ENCODE measurements at regions not wholly inside any gene's neighbourhood (a gene's known extent, or its start where the extent isn't known, plus 50 kb on each side); places are given as distances from the start of the nearest gene placed in this dataset.
"Not testable (repeated sequence)": the region's sequence is repeated elsewhere in the genome, so short reads cannot be mapped to it uniquely, and the experiment has no call there.

DNA sequence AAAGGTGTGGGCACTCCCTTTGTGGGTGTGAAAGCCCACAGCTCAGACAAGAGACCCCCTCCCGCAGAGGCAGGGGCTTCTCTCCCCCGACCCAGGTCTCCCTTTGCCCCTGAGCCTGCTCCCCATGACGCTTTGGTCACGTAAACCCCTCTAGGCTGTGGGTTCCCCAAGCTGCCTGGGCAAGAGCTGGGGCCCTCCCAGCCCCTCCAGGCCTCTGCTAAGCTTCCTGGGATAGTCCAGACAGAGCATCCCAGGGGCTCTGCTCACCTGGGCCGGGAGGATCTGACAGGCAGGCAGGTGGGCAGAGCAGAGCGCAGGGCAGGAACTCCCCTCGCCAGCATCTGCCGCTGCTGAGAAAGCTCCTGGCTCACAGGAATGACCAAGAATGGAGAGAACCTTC is 177.3 kb downstream of the BANP start:
- no peaks in the 10 kb centered on the region for H3K27me3 ChIP-seq
- ATAC-seq (no peak), DNase-seq (no peak)
- no peaks in the 10 kb centered on the region for H3K9me3 ChIP-seq
- TF ChIP-seq POLR2A (IDR thresholded peaks at IDR 0.05) (no peak), CTCF (IDR thresholded peaks at IDR 0.05) (no peak)
- WGBS, 2 donors = 68 to 70% methylated on average over 8 of the region's 8 CpGs
- no peaks in the 10 kb centered on the region for H3K4me1 ChIP-seq
- H3K27ac ChIP-seq = no peak overlapping the region
- no peaks in the 10 kb centered on the region for H3K36me3 ChIP-seq (replicated peaks in 1 of 2; ENCODE audit: insufficient read depth in 1 of 2, low read depth in 2 of 2)
- intact Hi-C loops (cut with DNase I) = no loop called here
- no peak overlapping the region for H3K4me3 ChIP-seq

- H3K4me3 ChIP-seq; H3K36me3 ChIP-seq (replicated peaks in 1 of 2; ENCODE audit: insufficient read depth in 1 of 2, low read depth in 2 of 2); H3K4me1 ChIP-seq; H3K9me3 ChIP-seq; ATAC-seq; DNase-seq; H3K27ac ChIP-seq; intact Hi-C loops (cut with DNase I); H3K27me3 ChIP-seq: not testable (repeated sequence)
- WGBS, 2 donors = 46 to 56% methylated on average over 13 of the region's 13 CpGs
Measured at GRCh38 chr16:88129133-88129532, 177.9 kb downstream of the BANP start.

DNA sequence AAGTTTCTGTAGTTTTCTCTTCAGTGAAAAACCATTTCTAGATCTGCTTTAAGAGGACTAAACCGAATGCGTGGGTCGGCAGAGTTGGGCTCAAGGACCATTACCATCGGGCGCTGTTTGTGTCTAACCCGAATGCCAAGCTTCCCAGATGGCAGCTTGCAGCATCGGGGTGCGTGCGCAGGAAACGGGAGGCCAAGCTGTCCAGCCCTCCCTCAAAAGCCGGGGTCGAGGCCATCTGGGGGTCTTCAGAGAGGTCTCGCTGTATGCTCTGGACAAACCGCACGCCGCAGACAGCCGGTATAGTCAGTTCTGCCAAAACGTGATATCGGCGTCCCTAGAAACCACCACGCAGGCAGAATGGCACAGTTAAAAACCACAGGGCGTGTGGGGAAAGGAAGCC is 178.8 kb downstream of the BANP start:
- no peak overlapping the region for H3K27ac ChIP-seq
- DNase-seq = no peak

DNA sequence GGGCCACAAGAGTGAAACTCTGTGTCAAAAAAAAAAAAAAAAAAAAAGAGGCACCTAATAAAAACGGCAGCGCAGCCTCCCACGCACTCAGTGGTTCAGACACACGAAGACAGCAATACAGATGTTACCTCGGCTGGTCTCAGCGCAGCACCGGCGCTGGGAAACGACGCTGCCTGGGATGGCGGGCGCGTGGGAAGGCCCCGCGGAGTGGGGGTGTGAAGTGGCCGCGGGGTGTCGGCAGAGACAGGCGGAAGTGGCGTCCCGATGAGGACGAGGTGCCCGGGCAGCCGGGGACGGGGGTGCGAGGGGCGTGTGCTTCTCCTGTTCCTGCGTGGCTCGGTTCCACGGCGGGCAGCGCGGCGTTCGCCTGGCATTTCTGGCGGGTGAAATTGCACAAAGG is 179.4 kb downstream of the BANP start:
- no peaks in the 10 kb centered on the region for H3K36me3 ChIP-seq (replicated peaks in 1 of 2; ENCODE audit: insufficient read depth in 1 of 2, low read depth in 2 of 2)
- H3K4me3 ChIP-seq = no peak overlapping the region
- TF ChIP-seq CTCF (IDR thresholded peaks at IDR 0.05) = no peak
- no peak for TF ChIP-seq POLR2A (IDR thresholded peaks at IDR 0.05)
- H3K4me1 ChIP-seq = no peaks in the 10 kb centered on the region
- 85 to 89% methylated on average over 36 of the region's 36 CpGs for WGBS, 2 donors
- no peak for DNase-seq
- no peak overlapping the region for H3K27ac ChIP-seq
- intact Hi-C loops (cut with DNase I) = no loop called here
- no peak for ATAC-seq
- no peaks in the 10 kb centered on the region for H3K27me3 ChIP-seq
- no peaks in the 10 kb centered on the region for H3K9me3 ChIP-seq

More for the DNA sequence above, 178.8 kb downstream of the BANP start:
- H3K27me3 ChIP-seq = no peaks in the 10 kb centered on the region
- TF ChIP-seq POLR2A (IDR thresholded peaks at IDR 0.05) (no peak), CTCF (IDR thresholded peaks at IDR 0.05) (no peak)
- H3K4me3 ChIP-seq = no peak overlapping the region
- H3K4me1 ChIP-seq = no peaks in the 10 kb centered on the region
- ATAC-seq = no peak
- no peaks in the 10 kb centered on the region for H3K9me3 ChIP-seq
- intact Hi-C loops (cut with DNase I) = no loop called here
- WGBS, 2 donors = 75 to 77% methylated on average over 20 to 21 of the region's 22 CpGs
- H3K36me3 ChIP-seq (replicated peaks in 1 of 2; ENCODE audit: insufficient read depth in 1 of 2, low read depth in 2 of 2) = no peaks in the 10 kb centered on the region

DNA sequence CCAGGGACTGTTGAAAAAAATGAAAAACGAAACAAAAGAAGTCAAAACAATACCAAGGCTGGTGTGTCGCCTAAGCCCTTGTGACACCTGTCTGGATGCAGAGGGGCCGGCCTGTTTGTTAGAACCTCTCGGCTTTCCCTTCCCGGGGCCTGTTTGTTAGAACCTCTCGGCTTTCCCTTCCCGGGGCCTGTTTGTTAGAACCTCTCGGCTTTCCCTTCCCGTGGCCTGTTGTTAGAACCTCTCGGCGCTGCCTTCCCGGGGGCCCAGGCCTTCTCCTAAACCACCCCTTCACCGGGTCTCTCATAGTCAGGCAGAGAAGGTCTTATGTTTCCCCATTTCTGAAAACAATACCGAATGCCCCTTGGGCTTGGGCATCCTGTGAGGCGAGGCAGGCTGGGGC is 180.0 kb downstream of the BANP start:
- no peaks in the 10 kb centered on the region for H3K27me3 ChIP-seq
- no peaks in the 10 kb centered on the region for H3K36me3 ChIP-seq (replicated peaks in 1 of 2; ENCODE audit: insufficient read depth in 1 of 2, low read depth in 2 of 2)
- intact Hi-C loops (cut with DNase I) = no loop called here
- no peaks in the 10 kb centered on the region for H3K9me3 ChIP-seq
- DNase-seq (no peak), ATAC-seq (no peak)
- 59 to 72% methylated on average over 15 of the region's 15 CpGs for WGBS, 2 donors
- H3K27ac ChIP-seq = no peak overlapping the region
- H3K4me1 ChIP-seq = no peaks in the 10 kb centered on the region
- TF ChIP-seq POLR2A (IDR thresholded peaks at IDR 0.05) = no peak
- no peak for TF ChIP-seq CTCF (IDR thresholded peaks at IDR 0.05)
- H3K4me3 ChIP-seq = no peak overlapping the region
